ENCODE measurements at regions not wholly inside any gene's neighbourhood (a gene's known extent, or its start where the extent isn't known, plus 50 kb on each side); places are given as distances from the start of the nearest gene placed in this dataset.

- Mint-ChIP-seq H3K9me3 (no peaks in the 10 kb centered on the region), H3K36me3 (ENCODE audit: low read depth) (peaks cover 79% of the 10 kb centered on the region), H3K4me1 (ENCODE audit: low read depth) (peaks cover 28% of the 10 kb centered on the region), H3K4me3 (peak overlapping the region; percentile 62), H3K27ac (peak overlapping the region; percentile 87), H3K27me3 (no peaks in the 10 kb centered on the region)
- no peak for ATAC-seq (ENCODE audit: poor library complexity)
- CTCF ChIA-PET = interaction anchor here (0.7 to 1.4 kb wide), 4 partner anchors 7 to 92 kb away, joined by 3 to 8 read pairs (median 4); no protein-coding TSS in a partner anchor
- TF ChIP-seq CTCF (IDR thresholded peaks at IDR 0.05) = no peak
- Histone ChIP-seq H3K27ac (ENCODE audit: low read depth in 1 of 2, low read length in 2 of 2) (peak overlapping the region; percentile 62 to 88), H3K36me3 (ENCODE audit: insufficient read depth, low read length) (peaks cover 24% of the 10 kb centered on the region), H3K4me1 (ENCODE audit: insufficient read depth, low read length) (peaks cover 94% of the 10 kb centered on the region), H3K27me3 (ENCODE audit: control insufficient read depth in 1 of 2, insufficient read depth in 2 of 2, low read length in 2 of 2) (no peaks in the 10 kb centered on the region), H3K9me3 (ENCODE audit: control insufficient read depth in 1 of 2, insufficient read depth in 1 of 2, low read length in 2 of 2) (no peaks in the 10 kb centered on the region), H3K4me3 (ENCODE audit: low read length) (no peak overlapping the region)
- intact Hi-C loops (cut with DNase I, micrococcal nuclease) = loop anchor here in 1 of 2 experiments (10.0 kb wide), 1 partner anchor 46 kb away; no protein-coding TSS in a partner anchor
- peak in 1 of 14 experiments; percentile 57 for DNase-seq
- POLR2A ChIA-PET = interaction anchor here (0.8 to 1.7 kb wide), 4 partner anchors 19 to 77 kb away, joined by 3 to 4 read pairs (median 4); no protein-coding TSS in a partner anchor
These were observed 255.2 kb upstream of the KLF14 start for GRCh38 chr7:130989101-130989795.

GRCh38 chr7:130990178-130990832 is 256.3 kb upstream of the KLF14 start:
- ChIA-PET POLR2A (interaction anchor here (0.5 to 1.5 kb wide), 10 partner anchors 11 to 338 kb away, joined by 3 to 5 read pairs (median 3); no protein-coding TSS in a partner anchor), CTCF (interaction anchor here (0.8 to 1.4 kb wide), 3 partner anchors 8 to 93 kb away, joined by 3 to 4 read pairs (median 3); no protein-coding TSS in a partner anchor)
- no peak for TF ChIP-seq CTCF (IDR thresholded peaks at IDR 0.05)
- Histone ChIP-seq H3K27me3 (ENCODE audit: control insufficient read depth in 1 of 2, insufficient read depth in 2 of 2, low read length in 2 of 2) (no peaks in the 10 kb centered on the region), H3K36me3 (ENCODE audit: insufficient read depth, low read length) (peaks cover 24% of the 10 kb centered on the region), H3K4me1 (ENCODE audit: insufficient read depth, low read length) (peaks cover 95% of the 10 kb centered on the region), H3K4me3 (ENCODE audit: low read length) (no peak overlapping the region), H3K27ac (ENCODE audit: low read depth in 1 of 2, low read length in 2 of 2) (peak overlapping the region; percentile 62 to 88), H3K9me3 (ENCODE audit: control insufficient read depth in 1 of 2, insufficient read depth in 1 of 2, low read length in 2 of 2) (no peaks in the 10 kb centered on the region)
- Mint-ChIP-seq H3K36me3 (ENCODE audit: low read depth) (peaks cover 82% of the 10 kb centered on the region), H3K27ac (peak overlapping the region; percentile 87), H3K4me1 (ENCODE audit: low read depth) (peaks cover 39% of the 10 kb centered on the region), H3K4me3 (peak overlapping the region; percentile 18), H3K9me3 (no peaks in the 10 kb centered on the region), H3K27me3 (no peaks in the 10 kb centered on the region)
- peak in 12 of 14 experiments; percentile 32 to 83 (median 48) for DNase-seq
- intact Hi-C loops (cut with DNase I, micrococcal nuclease) = loop anchor here in 1 of 2 experiments (2.0 kb wide), 1 partner anchor 14 kb away; no protein-coding TSS in a partner anchor
- peak; percentile 59 for ATAC-seq (ENCODE audit: poor library complexity)

GRCh38 chr7:130993671-130994365 is 259.8 kb upstream of the KLF14 start:
- H3K27ac Mint-ChIP-seq = peak overlapping the region; percentile 85
- peak overlapping the region; percentile 19 to 57 for H3K27ac ChIP-seq (ENCODE audit: low read depth in 1 of 2, low read length in 2 of 2)
- ChIA-PET CTCF (interaction anchor here (0.7 to 3.2 kb wide), 4 partner anchors 12 to 76 kb away, joined by 3 to 18 read pairs (median 4); no protein-coding TSS in a partner anchor), POLR2A (interaction anchor here (0.9 kb wide), 1 partner anchor 10 kb away, joined by 3 read pairs; no protein-coding TSS in a partner anchor)
- DNase-seq (no peak), ATAC-seq (ENCODE audit: poor library complexity) (no peak)
- H3K9me3 ChIP-seq (ENCODE audit: control insufficient read depth in 1 of 2, insufficient read depth in 1 of 2, low read length in 2 of 2) = no peaks in the 10 kb centered on the region
- peaks cover 86% of the 10 kb centered on the region for H3K4me1 ChIP-seq (ENCODE audit: insufficient read depth, low read length)
- peak overlapping the region; percentile 21 for H3K4me3 ChIP-seq (ENCODE audit: low read length)
- H3K27me3 ChIP-seq (ENCODE audit: control insufficient read depth in 1 of 2, insufficient read depth in 2 of 2, low read length in 2 of 2) = no peaks in the 10 kb centered on the region
- H3K27me3 Mint-ChIP-seq = no peaks in the 10 kb centered on the region
- peak overlapping the region; percentile 57 for H3K4me3 Mint-ChIP-seq
- H3K9me3 Mint-ChIP-seq = no peaks in the 10 kb centered on the region
- intact Hi-C loops (cut with DNase I, micrococcal nuclease) = no loop called here
- no peak for TF ChIP-seq CTCF (IDR thresholded peaks at IDR 0.05)
- H3K4me1 Mint-ChIP-seq (ENCODE audit: low read depth) = peaks cover 74% of the 10 kb centered on the region
- H3K36me3 Mint-ChIP-seq (ENCODE audit: low read depth) = peaks cover 70% of the 10 kb centered on the region
- peaks cover 14% of the 10 kb centered on the region for H3K36me3 ChIP-seq (ENCODE audit: insufficient read depth, low read length)
